Spleen (tissue), 7 donors: ENCODE measurements at regions not wholly inside any gene's neighbourhood (a gene's known extent, or its start where the extent isn't known, plus 50 kb on each side); places are given as distances from the start of the nearest gene placed in this dataset.

Experiments
- CTCF ChIP-seq, 11 experiments: fragments of 200-600 bp in 7 of 11; fragments of 450-650 bp in 4 of 11; sonication (generic) in 4 of 11; IDR thresholded peaks in 8 of 11; conservative IDR thresholded peaks in 3 of 11; 1 replicate in 7 of 11; 2 replicates in 4 of 11; pipeline versions ENCODE4 v1.4.0 to v1.8.0; 2016 to 2021; ENCODE audit warnings: antibody characterized with exemption in 11 of 11, inconsistent platforms in 4 of 11, mild to moderate bottlenecking in 1 of 11
- POLR2A ChIP-seq, 3 donors: fragments of 450-650 bp; IDR thresholded peaks; one replicate each; pipeline ENCODE4 v1.5.1; 2017; ENCODE audit warnings: antibody characterized with exemption in 3 of 3, mild to moderate bottlenecking in 1 of 3
- POLR2AphosphoS5 ChIP-seq, 3 donors: sonication (generic); formaldehyde crosslinking; IDR thresholded peaks; one replicate each; pipeline ENCODE4 v1.5.1; 2017; ENCODE audit warnings: antibody characterized with exemption in 3 of 3
- donor health status: DM: no; HTN: no; CAD: no; lungs with moderate emphysema.
- donor health status: DM: no; HTN: no; CAD: no.
- donor health status: DM: no; HTN: no; CAD: no.

- TF ChIP-seq CTCF (IDR thresholded peaks at IDR 0.05 in 8 of 11, conservative IDR thresholded peaks at IDR 0.05 in 3 of 11) (no peak), POLR2A (IDR thresholded peaks at IDR 0.05) (no peak), POLR2AphosphoS5 (IDR thresholded peaks at IDR 0.05) (no peak)
These were observed 448.3 kb upstream of the HSF2 start for GRCh38 chr6:121951123-121951522.
